SK-N-SH (cell line): ENCODE measurements at regions not wholly inside any gene's neighbourhood (a gene's known extent, or its start where the extent isn't known, plus 50 kb on each side); places are given as distances from the start of the nearest gene placed in this dataset.

Experiments
- CTCF ChIA-PET: fragments of 300-600, 350-600 bp; formaldehyde crosslinking; extraction: SDS; loops from one replicate; lab custom pipeline; 2021; lab: Yijun Ruan, JAX
- POLR2A ChIA-PET: fragments of 350-600 bp; sonication (Branson Sonifier 250); formaldehyde crosslinking; extraction: SDS; loops from one replicate; lab custom pipeline; 2020; ENCODE audit warnings: antibody characterized with exemption, inconsistent platforms; lab: Yijun Ruan, JAX
- DNase-seq: peaks from one replicate; pipeline ENCODE4 v3.0.0; 2012
- H2AFZ ChIP-seq: fragments of 200-600 bp; sonication (generic); 2 replicates; pipeline ENCODE4 v1.8.1; 2016; ENCODE audit warnings: antibody characterized with exemption, mild to moderate bottlenecking, low read depth
- H3F3A ChIP-seq: fragments of 200-600 bp; sonication (generic); replicated peaks from 2 replicates; pipeline ENCODE3; 2016; ENCODE audit warnings: antibody characterized with exemption, mild to moderate bottlenecking; ENCODE audit not compliant: insufficient read depth
- H3K27ac ChIP-seq, 2 experiments: fragments of 200-500 bp in 1 of 2; fragments of 200-600 bp in 1 of 2; sonication (Bioruptor generic) in 1 of 2; sonication (generic), shearing (Covaris generic) in 1 of 2; 2 replicates each; pipeline versions ENCODE4 v1.5.1 to v1.6.1; 2014 to 2016; ENCODE audit warnings: low read depth in 2 of 2, inconsistent platforms in 1 of 2, low read length in 1 of 2, mild to moderate bottlenecking in 1 of 2, mixed read lengths in 1 of 2
- H3K27me3 ChIP-seq: fragments of 200-600 bp; sonication (generic), shearing (Covaris generic); 2 replicates; pipeline ENCODE4 v1.6.1; 2016; ENCODE audit warnings: mixed run types; ENCODE audit not compliant: insufficient read depth
- H3K36me3 ChIP-seq, 2 experiments: fragments of 200-500 bp in 1 of 2; fragments of 200-600 bp in 1 of 2; sonication (Bioruptor generic) in 1 of 2; sonication (generic) in 1 of 2; replicated peaks in 1 of 2; 2 replicates each; pipeline versions ENCODE3 to v1.5.1; 2014 to 2016; ENCODE audit warnings: low read length in 1 of 2, mild to moderate bottlenecking in 1 of 2; ENCODE audit not compliant: insufficient read depth in 2 of 2, control insufficient read depth in 1 of 2
- H3K4me1 ChIP-seq, 2 experiments: fragments of 200-500 bp in 1 of 2; fragments of 200-600 bp in 1 of 2; sonication (Bioruptor generic) in 1 of 2; sonication (generic), shearing (Covaris generic) in 1 of 2; 2 replicates each; pipeline versions ENCODE4 v1.5.1 to v1.6.1; 2014 to 2016; ENCODE audit warnings: low read depth in 1 of 2, low read length in 1 of 2, mixed run types in 1 of 2; ENCODE audit not compliant: insufficient read depth in 2 of 2, control insufficient read depth in 1 of 2
- H3K4me2 ChIP-seq: fragments of 200-600 bp; sonication (generic), shearing (Covaris generic); 2 replicates; pipeline ENCODE4 v1.6.1; 2017; ENCODE audit warnings: mixed run types
- H3K4me3 ChIP-seq, 2 experiments: fragments of 200-500 bp in 1 of 2; fragments of 200-600 bp in 1 of 2; sonication (Bioruptor generic) in 1 of 2; sonication (generic), shearing (Covaris generic) in 1 of 2; 2 replicates each; pipeline versions ENCODE4 v1.5.1 to v1.8.1; 2014 to 2016; ENCODE audit warnings: low read depth in 2 of 2, inconsistent platforms in 1 of 2, low read length in 1 of 2, mild to moderate bottlenecking in 1 of 2, mixed read lengths in 1 of 2, moderate library complexity in 1 of 2
- H3K79me2 ChIP-seq: fragments of 200-600 bp; sonication (generic); 2 replicates; pipeline ENCODE4 v1.8.1; 2017; ENCODE audit warnings: mild to moderate bottlenecking; ENCODE audit not compliant: insufficient read depth
- H3K9ac ChIP-seq: fragments of 200-600 bp; sonication (generic); 2 replicates; pipeline ENCODE4 v1.6.1; 2017; ENCODE audit warnings: mixed run types
- H3K9me2 ChIP-seq: fragments of 200-600 bp; sonication (generic); 2 replicates; pipeline ENCODE4 v1.6.1; 2017; ENCODE audit warnings: mixed run types
- H3K9me3 ChIP-seq: fragments of 200-600 bp; sonication (generic); 2 replicates; pipeline ENCODE4 v1.6.1; 2017; ENCODE audit warnings: mixed run types, mild to moderate bottlenecking, moderate library complexity
- H4K20me1 ChIP-seq: fragments of 200-600 bp; sonication (generic); 2 replicates; pipeline ENCODE4 v1.6.1; 2017; ENCODE audit warnings: mild to moderate bottlenecking, mixed run types; ENCODE audit not compliant: insufficient read depth
- FOSL2 ChIP-seq: IDR thresholded peaks from 2 replicates; pipeline ENCODE4 v1.4.0; 2012; ENCODE audit warnings: low read depth, mild to moderate bottlenecking, moderate library complexity, borderline replicate concordance
- GABPA ChIP-seq: IDR thresholded peaks from 2 replicates; pipeline ENCODE4 v1.4.0; 2012; ENCODE audit warnings: low read depth, mild to moderate bottlenecking
- MAX ChIP-seq: IDR thresholded peaks from 2 replicates; pipeline ENCODE4 v1.4.0; 2012; ENCODE audit warnings: low read depth
- MEF2A ChIP-seq: IDR thresholded peaks from 2 replicates; pipeline ENCODE4 v1.4.0; 2012; ENCODE audit warnings: low read depth, borderline replicate concordance
- MXI1 ChIP-seq: IDR thresholded peaks from 2 replicates; pipeline ENCODE4 v1.6.1; 2012; ENCODE audit warnings: mild to moderate bottlenecking, low read depth, low read length, improper control_type of control experiment
- PBX3 ChIP-seq: IDR thresholded peaks from 2 replicates; pipeline ENCODE4; 2012
- RAD21 ChIP-seq: IDR thresholded peaks from 2 replicates; pipeline ENCODE4 v1.6.1; 2012; ENCODE audit warnings: mild to moderate bottlenecking, low read length
- RFX5 ChIP-seq: IDR thresholded peaks from 2 replicates; pipeline ENCODE4 v1.6.1; 2012; ENCODE audit warnings: mild to moderate bottlenecking, improper control_type of control experiment, low read length
- RXRA ChIP-seq: IDR thresholded peaks from 2 replicates; pipeline ENCODE4 v1.4.0; 2012; ENCODE audit warnings: low read depth, mild to moderate bottlenecking, borderline replicate concordance
- SIN3A ChIP-seq: IDR thresholded peaks from 2 replicates; pipeline ENCODE4 v1.6.1; 2012; ENCODE audit warnings: low read depth, mild to moderate bottlenecking, low read length, moderate library complexity, borderline replicate concordance
- SMC3 ChIP-seq: IDR thresholded peaks from 2 replicates; pipeline ENCODE4 v1.6.1; 2012; ENCODE audit warnings: low read depth, low read length, improper control_type of control experiment
- TAF1 ChIP-seq: IDR thresholded peaks from 2 replicates; pipeline ENCODE4 v1.6.1; 2012; ENCODE audit warnings: low read depth, mild to moderate bottlenecking, low read length, moderate library complexity, borderline replicate concordance
- TCF12 ChIP-seq: IDR thresholded peaks from 2 replicates; pipeline ENCODE4 v1.4.0; 2012
- TEAD4 ChIP-seq: IDR thresholded peaks from 2 replicates; pipeline ENCODE4 v1.4.0; 2012; ENCODE audit warnings: mild to moderate bottlenecking, borderline replicate concordance; ENCODE audit not compliant: insufficient read depth
- USF1 ChIP-seq: IDR thresholded peaks from 2 replicates; pipeline ENCODE4 v1.4.0; 2012; ENCODE audit warnings: low read depth, borderline replicate concordance
- YY1 ChIP-seq: IDR thresholded peaks from 2 replicates; pipeline ENCODE4 v1.4.0; 2012; ENCODE audit warnings: low read depth, mild to moderate bottlenecking
- WGBS: methylation state at CpG from one replicate; pipeline ENCODE4 v1.1.6; 2017; ENCODE audit warnings: low lambda C conversion rate; 5-methylcytosine and 5-hydroxymethylcytosine counted together

- TF ChIP-seq MAX (no peak), MXI1 (no peak), TCF12 (no peak), FOSL2 (no peak), TEAD4 (no peak)
- TF ChIP-seq, all 33 proteins: peak for 0
Measured at GRCh38 chr18:64876833-64877232, 727.9 kb upstream of the LINC00305 start (continued).

- CTCF ChIA-PET = interaction anchor here (0.7 kb wide), 1 partner anchor 10 kb away, joined by 3 read pairs; no protein-coding TSS in a partner anchor
- 44% methylated on average over 3 of the region's 3 CpGs for WGBS
- H2AFZ ChIP-seq = no peak overlapping the region
- no peaks in the 10 kb centered on the region for H3F3A ChIP-seq
- no peak for TF ChIP-seq RAD21
- no peak for TF ChIP-seq RXRA
- no peak for TF ChIP-seq SMC3
- TF ChIP-seq YY1 = no peak
- TF ChIP-seq GABPA = no peak
- TF ChIP-seq TCF12 = no peak
- no peak for TF ChIP-seq PBX3
- no peak for TF ChIP-seq SIN3A
- TF ChIP-seq MEF2A = no peak
- no peak for TF ChIP-seq RFX5
- TF ChIP-seq TAF1 = no peak
- TF ChIP-seq USF1 = no peak
- no peak overlapping the region for H3K9ac ChIP-seq
- H3K27ac ChIP-seq = no peak overlapping the region
- no peak overlapping the region for H3K4me3 ChIP-seq
- H4K20me1 ChIP-seq = no peaks in the 10 kb centered on the region
- H3K4me1 ChIP-seq = no peaks in the 10 kb centered on the region
- no peaks in the 10 kb centered on the region for H3K9me2 ChIP-seq
- no peaks in the 10 kb centered on the region for H3K9me3 ChIP-seq
- no peak overlapping the region for H3K4me2 ChIP-seq
- no peak for DNase-seq
- no peaks in the 10 kb centered on the region for H3K27me3 ChIP-seq
- POLR2A ChIA-PET = no interaction called here
- no peaks in the 10 kb centered on the region for H3K36me3 ChIP-seq
- H3K79me2 ChIP-seq = no peaks in the 10 kb centered on the region
Measured at GRCh38 chr18:64872710-64873458, 724.0 kb upstream of the LINC00305 start.
